HepG2 (cell line): ENCODE measurements at regions not wholly inside any gene's neighbourhood (a gene's known extent, or its start where the extent isn't known, plus 50 kb on each side); places are given as distances from the start of the nearest gene placed in this dataset.

Experiments used
- HMG20B ChIP-seq: conservative IDR thresholded peaks from 2 replicates; pipeline ENCODE4 v1.6.1; 2016; ENCODE audit warnings: missing genetic modification reagents, missing compliant biosample characterization
- ISX ChIP-seq: sonication (generic); formaldehyde crosslinking; conservative IDR thresholded peaks from 2 replicates; pipeline ENCODE4 v1.5.0; 2020; ENCODE audit warnings: missing genetic modification reagents
- SMC3 ChIP-seq: IDR thresholded peaks from 2 replicates; pipeline ENCODE4 v1.6.1; 2011; ENCODE audit warnings: low read length, improper control_type of control experiment
- ZNF12 ChIP-seq: sonication (generic); formaldehyde crosslinking; IDR thresholded peaks from 2 replicates; pipeline ENCODE4 v1.5.0; 2020; ENCODE audit warnings: missing genetic modification reagents
- ZNF292 ChIP-seq: sonication (generic); formaldehyde crosslinking; IDR thresholded peaks from 2 replicates; pipeline ENCODE4 v1.8.1; 2022; ENCODE audit warnings: mild to moderate bottlenecking, low read depth, missing genetic modification reagents, borderline replicate concordance
- ZNF350 ChIP-seq: sonication (generic); formaldehyde crosslinking; IDR thresholded peaks from 2 replicates; pipeline ENCODE4 v1.4.0; 2020; ENCODE audit warnings: mild to moderate bottlenecking, low read depth, missing genetic modification reagents, borderline replicate concordance
- ZNF503 ChIP-seq: sonication (generic); formaldehyde crosslinking; IDR thresholded peaks from 2 replicates; pipeline ENCODE4 v1.4.0; 2020; ENCODE audit warnings: missing genetic modification reagents
- TF ChIP-seq, protein P1 (sequence below): sonication (generic); formaldehyde crosslinking; IDR thresholded peaks from 2 replicates; pipeline ENCODE4 v1.5.1; 2020; ENCODE audit warnings: missing genetic modification reagents, mild to moderate bottlenecking, borderline replicate concordance
- TF ChIP-seq, protein P2 (sequence below): sonication (generic); formaldehyde crosslinking; IDR thresholded peaks from 2 replicates; pipeline ENCODE4 v1.4.0; 2020; ENCODE audit warnings: missing genetic modification reagents
- TF ChIP-seq, protein P3 (sequence below): sonication (generic); formaldehyde crosslinking; IDR thresholded peaks from 2 replicates; pipeline ENCODE4 v1.4.0; 2020; ENCODE audit warnings: missing genetic modification reagents, borderline replicate concordance

- TF ChIP-seq, protein P1, sequence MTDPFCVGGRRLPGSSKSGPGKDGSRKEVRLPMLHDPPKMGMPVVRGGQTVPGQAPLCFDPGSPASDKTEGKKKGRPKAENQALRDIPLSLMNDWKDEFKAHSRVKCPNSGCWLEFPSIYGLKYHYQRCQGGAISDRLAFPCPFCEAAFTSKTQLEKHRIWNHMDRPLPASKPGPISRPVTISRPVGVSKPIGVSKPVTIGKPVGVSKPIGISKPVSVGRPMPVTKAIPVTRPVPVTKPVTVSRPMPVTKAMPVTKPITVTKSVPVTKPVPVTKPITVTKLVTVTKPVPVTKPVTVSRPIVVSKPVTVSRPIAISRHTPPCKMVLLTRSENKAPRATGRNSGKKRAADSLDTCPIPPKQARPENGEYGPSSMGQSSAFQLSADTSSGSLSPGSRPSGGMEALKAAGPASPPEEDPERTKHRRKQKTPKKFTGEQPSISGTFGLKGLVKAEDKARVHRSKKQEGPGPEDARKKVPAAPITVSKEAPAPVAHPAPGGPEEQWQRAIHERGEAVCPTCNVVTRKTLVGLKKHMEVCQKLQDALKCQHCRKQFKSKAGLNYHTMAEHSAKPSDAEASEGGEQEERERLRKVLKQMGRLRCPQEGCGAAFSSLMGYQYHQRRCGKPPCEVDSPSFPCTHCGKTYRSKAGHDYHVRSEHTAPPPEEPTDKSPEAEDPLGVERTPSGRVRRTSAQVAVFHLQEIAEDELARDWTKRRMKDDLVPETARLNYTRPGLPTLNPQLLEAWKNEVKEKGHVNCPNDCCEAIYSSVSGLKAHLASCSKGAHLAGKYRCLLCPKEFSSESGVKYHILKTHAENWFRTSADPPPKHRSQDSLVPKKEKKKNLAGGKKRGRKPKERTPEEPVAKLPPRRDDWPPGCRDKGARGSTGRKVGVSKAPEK (CRISPR knock-in tag) = no peak
- TF ChIP-seq ZNF350 (CRISPR knock-in tag) = no peak
- TF ChIP-seq, protein P2, sequence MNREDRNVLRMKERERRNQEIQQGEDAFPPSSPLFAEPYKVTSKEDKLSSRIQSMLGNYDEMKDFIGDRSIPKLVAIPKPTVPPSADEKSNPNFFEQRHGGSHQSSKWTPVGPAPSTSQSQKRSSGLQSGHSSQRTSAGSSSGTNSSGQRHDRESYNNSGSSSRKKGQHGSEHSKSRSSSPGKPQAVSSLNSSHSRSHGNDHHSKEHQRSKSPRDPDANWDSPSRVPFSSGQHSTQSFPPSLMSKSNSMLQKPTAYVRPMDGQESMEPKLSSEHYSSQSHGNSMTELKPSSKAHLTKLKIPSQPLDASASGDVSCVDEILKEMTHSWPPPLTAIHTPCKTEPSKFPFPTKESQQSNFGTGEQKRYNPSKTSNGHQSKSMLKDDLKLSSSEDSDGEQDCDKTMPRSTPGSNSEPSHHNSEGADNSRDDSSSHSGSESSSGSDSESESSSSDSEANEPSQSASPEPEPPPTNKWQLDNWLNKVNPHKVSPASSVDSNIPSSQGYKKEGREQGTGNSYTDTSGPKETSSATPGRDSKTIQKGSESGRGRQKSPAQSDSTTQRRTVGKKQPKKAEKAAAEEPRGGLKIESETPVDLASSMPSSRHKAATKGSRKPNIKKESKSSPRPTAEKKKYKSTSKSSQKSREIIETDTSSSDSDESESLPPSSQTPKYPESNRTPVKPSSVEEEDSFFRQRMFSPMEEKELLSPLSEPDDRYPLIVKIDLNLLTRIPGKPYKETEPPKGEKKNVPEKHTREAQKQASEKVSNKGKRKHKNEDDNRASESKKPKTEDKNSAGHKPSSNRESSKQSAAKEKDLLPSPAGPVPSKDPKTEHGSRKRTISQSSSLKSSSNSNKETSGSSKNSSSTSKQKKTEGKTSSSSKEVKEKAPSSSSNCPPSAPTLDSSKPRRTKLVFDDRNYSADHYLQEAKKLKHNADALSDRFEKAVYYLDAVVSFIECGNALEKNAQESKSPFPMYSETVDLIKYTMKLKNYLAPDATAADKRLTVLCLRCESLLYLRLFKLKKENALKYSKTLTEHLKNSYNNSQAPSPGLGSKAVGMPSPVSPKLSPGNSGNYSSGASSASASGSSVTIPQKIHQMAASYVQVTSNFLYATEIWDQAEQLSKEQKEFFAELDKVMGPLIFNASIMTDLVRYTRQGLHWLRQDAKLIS (CRISPR knock-in tag) = no peak
- no peak for TF ChIP-seq ZNF12 (CRISPR knock-in tag)
- TF ChIP-seq, protein P3, sequence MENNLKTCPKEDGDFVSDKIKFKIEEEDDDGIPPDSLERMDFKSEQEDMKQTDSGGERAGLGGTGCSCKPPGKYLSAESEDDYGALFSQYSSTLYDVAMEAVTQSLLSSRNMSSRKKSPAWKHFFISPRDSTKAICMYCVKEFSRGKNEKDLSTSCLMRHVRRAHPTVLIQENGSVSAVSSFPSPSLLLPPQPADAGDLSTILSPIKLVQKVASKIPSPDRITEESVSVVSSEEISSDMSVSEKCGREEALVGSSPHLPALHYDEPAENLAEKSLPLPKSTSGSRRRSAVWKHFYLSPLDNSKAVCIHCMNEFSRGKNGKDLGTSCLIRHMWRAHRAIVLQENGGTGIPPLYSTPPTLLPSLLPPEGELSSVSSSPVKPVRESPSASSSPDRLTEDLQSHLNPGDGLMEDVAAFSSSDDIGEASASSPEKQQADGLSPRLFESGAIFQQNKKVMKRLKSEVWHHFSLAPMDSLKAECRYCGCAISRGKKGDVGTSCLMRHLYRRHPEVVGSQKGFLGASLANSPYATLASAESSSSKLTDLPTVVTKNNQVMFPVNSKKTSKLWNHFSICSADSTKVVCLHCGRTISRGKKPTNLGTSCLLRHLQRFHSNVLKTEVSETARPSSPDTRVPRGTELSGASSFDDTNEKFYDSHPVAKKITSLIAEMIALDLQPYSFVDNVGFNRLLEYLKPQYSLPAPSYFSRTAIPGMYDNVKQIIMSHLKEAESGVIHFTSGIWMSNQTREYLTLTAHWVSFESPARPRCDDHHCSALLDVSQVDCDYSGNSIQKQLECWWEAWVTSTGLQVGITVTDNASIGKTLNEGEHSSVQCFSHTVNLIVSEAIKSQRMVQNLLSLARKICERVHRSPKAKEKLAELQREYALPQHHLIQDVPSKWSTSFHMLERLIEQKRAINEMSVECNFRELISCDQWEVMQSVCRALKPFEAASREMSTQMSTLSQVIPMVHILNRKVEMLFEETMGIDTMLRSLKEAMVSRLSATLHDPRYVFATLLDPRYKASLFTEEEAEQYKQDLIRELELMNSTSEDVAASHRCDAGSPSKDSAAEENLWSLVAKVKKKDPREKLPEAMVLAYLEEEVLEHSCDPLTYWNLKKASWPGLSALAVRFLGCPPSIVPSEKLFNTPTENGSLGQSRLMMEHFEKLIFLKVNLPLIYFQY (CRISPR knock-in tag) = no peak
- TF ChIP-seq ISX (CRISPR knock-in tag) = no peak
- TF ChIP-seq ZNF292 (CRISPR knock-in tag) = no peak
- no peak for TF ChIP-seq HMG20B
- TF ChIP-seq ZNF503 = no peak
- TF ChIP-seq SMC3 = no peak
These were observed 157.9 kb upstream of the CARD18 start (continued) for GRCh38 chr11:105297463-105297862.
